ENCODE measurements at regions not wholly inside any gene's neighbourhood (a gene's known extent, or its start where the extent isn't known, plus 50 kb on each side); places are given as distances from the start of the nearest gene placed in this dataset.

DNA sequence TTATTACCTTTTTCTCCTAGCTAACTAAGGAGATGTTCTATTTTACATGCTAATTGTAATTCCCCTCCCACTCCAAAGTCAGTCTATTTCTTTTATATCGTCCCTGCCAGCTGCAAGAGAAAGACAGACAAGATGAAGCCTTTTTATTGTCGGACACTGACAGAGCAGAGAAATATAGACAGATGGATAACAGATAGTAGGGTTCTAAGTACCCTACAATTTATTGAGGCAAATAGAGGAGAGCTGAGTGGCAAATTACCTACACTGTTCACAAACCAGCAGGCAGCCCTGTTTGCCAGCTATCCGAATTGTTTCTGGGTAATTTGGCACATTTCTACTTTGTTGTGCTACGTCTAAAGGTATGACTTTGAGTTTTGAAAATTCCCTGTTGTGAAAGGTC, 392.3 kb upstream of the ZNF717 start:
- Histone ChIP-seq H3K27ac (ENCODE audit: low read depth in 2 of 2, low read length in 1 of 2) (no peak overlapping the region), H3K9me3 (no peaks in the 10 kb centered on the region), H3F3A (replicated peaks; ENCODE audit: insufficient read depth) (no peaks in the 10 kb centered on the region), H3K4me1 (ENCODE audit: control insufficient read depth in 1 of 2, insufficient read depth in 2 of 2, low read depth in 1 of 2, low read length in 1 of 2) (no peaks in the 10 kb centered on the region), H4K20me1 (ENCODE audit: insufficient read depth) (no peaks in the 10 kb centered on the region), H3K9ac (no peak overlapping the region), H3K79me2 (ENCODE audit: insufficient read depth) (no peaks in the 10 kb centered on the region), H3K4me2 (no peak overlapping the region), H3K27me3 (ENCODE audit: insufficient read depth) (no peaks in the 10 kb centered on the region), H3K4me3 (ENCODE audit: low read depth in 2 of 2, low read length in 1 of 2) (no peak overlapping the region), H3K36me3 (replicated peaks in 1 of 2; ENCODE audit: control insufficient read depth in 1 of 2, insufficient read depth in 2 of 2, low read length in 1 of 2) (no peaks in the 10 kb centered on the region), H3K9me2 (no peaks in the 10 kb centered on the region), H2AFZ (ENCODE audit: low read depth) (no peak overlapping the region)
- no peak for DNase-seq
- TF ChIP-seq, protein P1, sequence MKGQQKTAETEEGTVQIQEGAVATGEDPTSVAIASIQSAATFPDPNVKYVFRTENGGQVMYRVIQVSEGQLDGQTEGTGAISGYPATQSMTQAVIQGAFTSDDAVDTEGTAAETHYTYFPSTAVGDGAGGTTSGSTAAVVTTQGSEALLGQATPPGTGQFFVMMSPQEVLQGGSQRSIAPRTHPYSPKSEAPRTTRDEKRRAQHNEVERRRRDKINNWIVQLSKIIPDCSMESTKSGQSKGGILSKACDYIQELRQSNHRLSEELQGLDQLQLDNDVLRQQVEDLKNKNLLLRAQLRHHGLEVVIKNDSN (IDR thresholded peaks at IDR 0.05; ENCODE audit: borderline replicate concordance, low read depth): no peak
- TF ChIP-seq ELF1 (IDR thresholded peaks at IDR 0.05) (no peak), RCOR1 (IDR thresholded peaks at IDR 0.05; ENCODE audit: low read length) (no peak), FOXM1 (IDR thresholded peaks at IDR 0.05; ENCODE audit: low read depth) (no peak), RAD21 (IDR thresholded peaks at IDR 0.05; ENCODE audit: low read length) (no peak), NFIC (IDR thresholded peaks at IDR 0.05; ENCODE audit: borderline replicate concordance) (no peak), MXI1 (IDR thresholded peaks at IDR 0.05; ENCODE audit: low read depth, low read length) (no peak), NRF1 (IDR thresholded peaks at IDR 0.05; ENCODE audit: low read depth, low read length) (no peak), TCF12 (IDR thresholded peaks at IDR 0.05) (no peak)
- ChIA-PET POLR2A (no interaction called here), CTCF (interaction anchor here (0.7 to 0.8 kb wide), 2 partner anchors 13 to 132 kb away, joined by 3 read pairs; no protein-coding TSS in a partner anchor)
- WGBS (ENCODE audit: low lambda C conversion rate): 28% methylated on average over 4 of the region's 4 CpGs

DNA sequence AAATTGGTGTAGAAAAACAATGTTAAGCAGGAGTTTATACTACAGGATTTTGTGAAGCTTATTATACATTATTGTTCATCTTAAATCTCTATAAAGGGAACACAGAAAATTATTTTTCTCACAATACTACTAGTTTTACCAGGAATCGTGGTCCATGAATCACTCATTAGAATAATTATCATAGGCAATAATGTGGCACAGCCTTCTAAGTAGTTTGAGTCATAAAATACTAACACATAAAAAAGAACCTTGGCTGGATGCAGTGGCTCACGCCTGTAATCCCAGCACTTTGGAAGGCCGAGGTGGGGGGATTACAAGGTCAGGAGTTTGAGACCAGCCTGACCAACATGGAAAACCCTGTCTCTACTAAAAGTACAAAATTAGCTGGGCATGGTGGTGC, 393.1 kb upstream of the ZNF717 start:
- DNase-seq: no peak
- 29% methylated on average over 3 of the region's 3 CpGs for WGBS (ENCODE audit: low lambda C conversion rate)
- no peak for TF ChIP-seq GATA2 (CRISPR knock-in tag; IDR thresholded peaks at IDR 0.05)
- no peak for TF ChIP-seq SMC3 (IDR thresholded peaks at IDR 0.05; ENCODE audit: low read depth, low read length)
- TF ChIP-seq MXI1 (IDR thresholded peaks at IDR 0.05; ENCODE audit: low read depth, low read length): no peak
- no peak for TF ChIP-seq FOXM1 (IDR thresholded peaks at IDR 0.05; ENCODE audit: low read depth)
- TF ChIP-seq IRF3 (IDR thresholded peaks at IDR 0.05; ENCODE audit: low read depth, low read length): no peak
- TF ChIP-seq, protein P2, sequence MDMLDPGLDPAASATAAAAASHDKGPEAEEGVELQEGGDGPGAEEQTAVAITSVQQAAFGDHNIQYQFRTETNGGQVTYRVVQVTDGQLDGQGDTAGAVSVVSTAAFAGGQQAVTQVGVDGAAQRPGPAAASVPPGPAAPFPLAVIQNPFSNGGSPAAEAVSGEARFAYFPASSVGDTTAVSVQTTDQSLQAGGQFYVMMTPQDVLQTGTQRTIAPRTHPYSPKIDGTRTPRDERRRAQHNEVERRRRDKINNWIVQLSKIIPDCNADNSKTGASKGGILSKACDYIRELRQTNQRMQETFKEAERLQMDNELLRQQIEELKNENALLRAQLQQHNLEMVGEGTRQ (IDR thresholded peaks at IDR 0.05; ENCODE audit: borderline replicate concordance, low read depth, low read length): no peak
- TF ChIP-seq EZH2phosphoT487 (IDR thresholded peaks at IDR 0.05; ENCODE audit: borderline replicate concordance, low read depth): no peak
- TF ChIP-seq TEAD4 (IDR thresholded peaks at IDR 0.05; ENCODE audit: borderline replicate concordance, insufficient read depth): no peak
- no peak for TF ChIP-seq MAX (IDR thresholded peaks at IDR 0.05; ENCODE audit: low read depth)
- no peak for TF ChIP-seq NRF1 (IDR thresholded peaks at IDR 0.05; ENCODE audit: low read depth, low read length)
- no peak for TF ChIP-seq EP300 (IDR thresholded peaks at IDR 0.05; ENCODE audit: borderline replicate concordance in 1 of 2, low read depth in 1 of 2, low read length in 1 of 2)
- no peak for TF ChIP-seq TCF12 (IDR thresholded peaks at IDR 0.05)
- H3K4me3 ChIP-seq (ENCODE audit: low read depth in 2 of 2, low read length in 1 of 2): no peak overlapping the region
- H3K9me3 ChIP-seq: no peaks in the 10 kb centered on the region
- no peaks in the 10 kb centered on the region for H3K27me3 ChIP-seq (ENCODE audit: insufficient read depth)
- no peaks in the 10 kb centered on the region for H3F3A ChIP-seq (replicated peaks; ENCODE audit: insufficient read depth)
- no peaks in the 10 kb centered on the region for H3K36me3 ChIP-seq (replicated peaks in 1 of 2; ENCODE audit: control insufficient read depth in 1 of 2, insufficient read depth in 2 of 2, low read length in 1 of 2)
- ChIA-PET POLR2A (no interaction called here), CTCF (interaction anchor here (1.0 kb wide), 1 partner anchor 11 kb away, joined by 3 read pairs; no protein-coding TSS in a partner anchor)
- H3K79me2 ChIP-seq (ENCODE audit: insufficient read depth): no peaks in the 10 kb centered on the region
- H3K27ac ChIP-seq (ENCODE audit: low read depth in 2 of 2, low read length in 1 of 2): no peak overlapping the region
- no peak overlapping the region for H3K9ac ChIP-seq
- no peaks in the 10 kb centered on the region for H3K4me1 ChIP-seq (ENCODE audit: control insufficient read depth in 1 of 2, insufficient read depth in 2 of 2, low read depth in 1 of 2, low read length in 1 of 2)
- H2AFZ ChIP-seq (ENCODE audit: low read depth): no peak overlapping the region
- no peaks in the 10 kb centered on the region for H3K9me2 ChIP-seq
- H4K20me1 ChIP-seq (ENCODE audit: insufficient read depth): no peaks in the 10 kb centered on the region
- H3K4me2 ChIP-seq: no peak overlapping the region
